GM18951 (cell line): ENCODE measurements at regions not wholly inside any gene's neighbourhood (a gene's known extent, or its start where the extent isn't known, plus 50 kb on each side); places are given as distances from the start of the nearest gene placed in this dataset.

Experiments
- POLR2A ChIP-seq: IDR thresholded peaks from 4 replicates; pipeline ENCODE4 v1.6.1; 2011; ENCODE audit warnings: mild to moderate bottlenecking; ENCODE audit not compliant: insufficient read length, insufficient read depth; ENCODE audit errors: extremely low read depth
- in situ Hi-C: fragments of 300-500 bp; cut with MboI; formaldehyde crosslinking; loops from one replicate; pipeline ENCODE4 v1.12.0; 2022; ENCODE audit warnings: low sequenced_read_pairs, mixed read lengths, inconsistent platforms; ENCODE audit not compliant: unreplicated experiment

DNA sequence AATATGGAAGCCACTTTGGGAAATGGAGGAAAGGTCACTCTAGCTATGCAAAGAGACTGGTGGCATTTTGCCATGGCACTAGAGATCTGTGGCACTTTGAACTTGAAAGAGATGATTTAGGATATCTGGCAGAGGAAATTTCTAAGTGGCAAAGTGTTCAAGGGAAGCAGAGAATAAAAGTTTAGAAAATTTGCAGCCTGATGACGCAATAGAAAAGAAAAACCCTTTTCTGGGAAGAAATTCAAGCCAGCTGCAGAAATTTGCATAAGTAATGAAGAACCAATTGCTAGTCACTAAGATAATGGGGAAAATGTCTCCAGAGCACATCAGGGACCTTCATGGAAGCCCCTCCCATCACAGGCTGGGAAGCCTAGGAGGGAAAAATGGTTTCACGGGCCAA, 191.1 kb upstream of the B3GALT2 start:
- no peak for TF ChIP-seq POLR2A
- in situ Hi-C loops, result no loop called here

DNA sequence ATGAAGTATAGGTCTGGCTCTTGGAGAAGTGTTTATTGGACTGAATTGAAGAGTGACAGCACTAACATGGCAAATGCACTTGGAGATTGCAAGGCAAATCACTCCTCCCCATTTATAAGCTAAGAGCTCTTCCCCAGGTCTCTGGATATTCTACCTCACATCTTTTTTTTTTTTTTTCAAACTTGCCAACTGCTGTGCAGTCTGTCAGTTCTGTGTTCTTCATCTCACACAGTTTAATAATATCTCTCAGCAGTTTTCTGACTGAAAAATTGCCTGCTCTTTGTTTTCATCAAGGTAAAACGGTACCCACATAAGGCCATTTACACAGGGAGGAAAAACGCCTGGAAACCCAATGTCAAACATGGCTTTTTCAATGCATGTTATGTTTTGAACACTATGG, 186.1 kb upstream of the B3GALT2 start:
- in situ Hi-C loops, result no loop called here
- no peak for TF ChIP-seq POLR2A

DNA sequence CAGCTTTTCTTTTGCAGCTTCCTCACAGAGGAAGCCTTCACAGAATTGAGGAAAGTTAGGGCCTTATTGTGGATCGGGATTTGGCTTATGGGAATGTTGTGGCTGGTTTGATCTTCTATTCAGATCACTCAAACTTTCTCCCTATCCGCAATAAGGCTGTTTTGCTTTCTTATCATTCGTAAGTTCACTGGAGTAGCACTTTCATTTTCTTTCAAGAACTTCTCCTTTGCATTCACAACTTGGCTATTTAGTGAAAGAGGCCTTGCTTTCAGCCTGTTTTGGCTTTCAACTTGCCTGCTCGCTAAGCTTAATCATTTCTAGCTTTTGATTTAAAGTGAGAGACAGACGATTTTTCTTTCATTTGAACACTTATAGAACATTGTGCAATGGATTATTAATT, 181.9 kb upstream of the B3GALT2 start:
- no peak for TF ChIP-seq POLR2A
- in situ Hi-C loops, result no loop called here

DNA sequence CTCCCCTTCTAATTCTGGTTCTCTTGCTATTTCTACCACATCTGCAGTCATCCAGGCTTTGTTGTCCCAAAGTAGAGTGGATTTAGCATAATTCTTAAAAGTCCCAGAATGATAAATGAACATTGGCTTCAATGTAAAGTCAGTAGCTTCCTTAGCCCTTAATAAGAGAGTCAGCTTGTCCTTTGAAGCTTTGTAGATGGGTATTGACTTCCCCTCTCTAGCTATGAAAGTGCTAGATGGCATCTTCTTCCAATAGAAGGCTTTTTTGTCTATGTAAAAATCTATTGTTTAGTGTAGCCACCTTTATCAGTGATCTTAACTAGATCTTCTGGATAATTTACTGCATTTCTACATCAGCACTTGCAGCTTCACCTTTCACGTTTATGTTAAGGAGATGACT, 181.4 kb upstream of the B3GALT2 start:
- in situ Hi-C loops, result no loop called here
- TF ChIP-seq POLR2A, result no peak

DNA sequence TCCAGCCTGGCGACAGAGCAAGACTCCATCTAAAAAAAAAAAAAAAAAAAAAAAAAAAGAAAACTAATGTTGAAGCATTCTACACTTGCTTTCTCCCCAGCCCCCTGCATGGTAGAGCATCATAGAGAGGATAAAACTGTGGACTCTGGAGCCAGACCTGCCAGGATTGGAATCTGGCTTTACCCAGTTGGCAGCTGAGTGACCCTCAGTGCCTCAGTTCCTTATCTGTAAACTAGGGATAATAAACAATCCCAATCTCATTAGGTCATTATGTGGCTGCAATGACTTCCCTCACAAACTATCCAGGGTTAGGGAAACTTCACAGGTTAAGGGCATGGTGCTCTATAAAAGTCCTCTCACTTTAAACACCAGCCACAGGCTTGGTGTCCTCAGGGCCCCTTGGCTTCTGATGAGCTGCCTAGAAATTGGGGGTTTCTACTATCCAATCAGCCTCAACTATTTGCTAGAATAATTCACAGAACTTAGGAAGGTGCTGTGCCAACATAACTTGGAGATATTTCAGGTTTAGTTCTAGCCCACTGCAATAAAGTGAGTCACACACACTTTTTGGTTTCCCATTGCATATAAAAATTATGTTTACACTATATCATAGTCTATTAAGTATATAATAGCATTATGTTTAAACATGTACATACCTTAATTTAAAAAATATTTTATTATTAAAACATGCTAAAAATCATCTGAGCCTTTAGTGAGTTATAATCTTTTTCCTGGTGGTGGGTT, 180.5 kb upstream of the B3GALT2 start:
- in situ Hi-C loops, result no loop called here
- TF ChIP-seq POLR2A, result no peak

DNA sequence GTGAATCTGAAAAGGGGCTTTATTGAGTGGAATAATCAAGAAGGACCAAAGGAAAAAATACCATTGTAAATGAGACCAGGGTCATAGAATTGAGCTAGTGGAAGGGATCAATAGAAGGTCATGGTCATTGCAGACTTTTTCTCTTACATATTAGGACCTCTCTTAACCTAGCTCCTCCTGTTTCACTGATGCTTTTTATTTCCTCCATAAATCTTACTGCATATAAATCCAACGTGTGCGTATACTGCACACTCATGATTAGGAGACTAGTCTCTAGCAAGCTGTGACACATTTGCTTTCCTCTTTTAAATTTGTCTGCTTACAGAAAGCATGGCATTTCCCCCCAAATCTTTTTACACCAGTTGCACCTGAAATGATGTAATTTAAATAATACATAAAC, 179.6 kb upstream of the B3GALT2 start:
- no peak for TF ChIP-seq POLR2A
- in situ Hi-C loops, result no loop called here

DNA sequence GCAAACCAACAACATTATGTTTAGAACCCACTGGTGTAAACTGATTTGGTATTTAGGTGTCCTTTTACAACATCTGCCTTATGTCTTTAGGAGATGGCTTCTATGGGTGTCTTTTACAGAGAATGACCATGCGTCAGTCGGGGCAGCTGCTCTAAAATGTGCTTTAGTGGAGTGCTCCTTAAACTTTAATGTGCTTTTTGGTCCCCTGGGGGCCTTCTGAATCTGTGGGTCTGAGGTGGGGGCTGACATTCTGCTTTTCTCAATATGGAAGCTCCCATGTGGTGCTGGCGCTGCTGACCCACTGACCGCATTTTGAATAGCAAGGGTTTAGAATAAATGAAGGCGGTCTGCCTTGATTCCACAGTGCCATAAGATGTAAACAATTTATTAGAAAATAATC, 173.2 kb upstream of the B3GALT2 start:
- TF ChIP-seq POLR2A, result no peak
- in situ Hi-C loops, result no loop called here

DNA sequence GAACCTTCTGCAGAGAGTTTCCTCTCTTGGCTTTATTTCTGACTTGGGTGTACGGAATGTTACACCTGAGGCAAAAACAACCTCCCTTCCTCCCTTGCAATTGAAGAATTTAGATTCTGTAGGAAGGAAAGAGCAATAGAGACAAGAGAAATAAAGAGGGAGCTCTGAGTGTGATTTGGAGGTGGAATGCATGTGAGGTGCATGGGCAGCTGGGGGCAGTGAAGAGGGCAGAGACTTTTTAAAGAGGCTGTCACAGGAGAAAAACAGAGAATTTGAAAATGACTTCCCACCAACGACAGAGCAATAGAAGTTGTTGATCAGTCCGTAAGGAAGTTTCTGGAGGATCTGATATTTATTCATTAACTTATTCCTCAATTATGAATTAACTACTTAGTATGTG, 172.0 kb upstream of the B3GALT2 start:
- no peak for TF ChIP-seq POLR2A
- in situ Hi-C loops, result no loop called here

DNA sequence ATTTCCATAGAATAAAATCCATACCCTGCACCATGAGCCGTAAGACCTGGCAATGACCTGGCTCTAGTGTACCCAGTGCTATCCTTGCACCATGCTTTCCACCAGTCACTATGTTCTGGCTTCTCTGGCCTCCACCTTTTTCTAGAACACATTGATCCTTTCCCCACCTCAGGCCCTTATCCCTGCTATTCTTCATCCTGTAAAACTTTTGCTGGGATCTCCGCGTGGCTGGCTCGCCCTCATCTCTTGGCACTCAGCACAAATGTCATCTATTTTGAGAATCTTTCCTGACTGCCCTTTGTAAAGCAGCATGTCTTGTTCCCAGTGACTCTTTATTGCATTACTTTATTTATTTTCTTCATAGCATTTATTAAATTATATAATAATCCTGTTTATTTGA, 169.8 kb upstream of the B3GALT2 start:
- TF ChIP-seq POLR2A, result no peak

DNA sequence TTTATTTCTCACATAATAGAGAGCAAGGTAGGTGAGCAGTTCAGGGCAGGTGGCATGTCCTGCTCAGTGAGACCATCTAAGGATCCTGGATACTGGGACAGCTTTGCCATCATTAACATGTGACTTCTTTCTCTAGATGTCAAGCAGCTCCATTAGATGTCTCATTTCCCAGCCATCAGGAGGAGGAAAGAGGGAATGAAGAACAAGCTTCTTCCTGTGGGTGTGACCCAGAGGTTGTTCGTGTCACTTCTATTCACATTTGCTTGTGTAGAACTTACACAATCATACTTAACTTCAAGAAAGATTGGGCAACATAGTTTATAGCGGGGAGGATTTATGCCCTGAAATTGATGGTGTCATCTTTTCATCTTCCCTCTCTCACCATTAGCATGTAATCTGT, 169.2 kb upstream of the B3GALT2 start:
- in situ Hi-C loops, result no loop called here

More for the DNA sequence above, 169.8 kb upstream of the B3GALT2 start:
- in situ Hi-C loops, result no loop called here

DNA sequence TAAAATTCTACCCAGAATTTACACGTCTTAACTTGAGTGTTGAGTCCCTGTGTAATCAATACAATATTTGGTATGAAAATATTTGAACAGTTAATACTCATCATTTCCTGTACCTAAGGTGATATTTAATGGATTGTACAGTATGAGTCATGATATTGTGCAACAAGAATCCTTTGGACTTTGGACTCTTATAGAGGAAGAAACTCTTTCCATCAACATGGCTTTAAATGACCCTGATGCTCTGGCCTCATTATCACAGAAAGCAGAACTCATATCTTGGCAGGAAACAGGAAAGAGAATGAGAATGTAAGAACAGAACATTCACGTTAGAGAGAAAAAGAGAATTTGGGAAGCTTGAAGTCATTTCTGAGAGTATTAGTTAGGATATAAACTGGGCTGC, 168.8 kb upstream of the B3GALT2 start:
- in situ Hi-C loops, result no loop called here
- no peak for TF ChIP-seq POLR2A

More for the DNA sequence above, 169.2 kb upstream of the B3GALT2 start:
- no peak for TF ChIP-seq POLR2A

DNA sequence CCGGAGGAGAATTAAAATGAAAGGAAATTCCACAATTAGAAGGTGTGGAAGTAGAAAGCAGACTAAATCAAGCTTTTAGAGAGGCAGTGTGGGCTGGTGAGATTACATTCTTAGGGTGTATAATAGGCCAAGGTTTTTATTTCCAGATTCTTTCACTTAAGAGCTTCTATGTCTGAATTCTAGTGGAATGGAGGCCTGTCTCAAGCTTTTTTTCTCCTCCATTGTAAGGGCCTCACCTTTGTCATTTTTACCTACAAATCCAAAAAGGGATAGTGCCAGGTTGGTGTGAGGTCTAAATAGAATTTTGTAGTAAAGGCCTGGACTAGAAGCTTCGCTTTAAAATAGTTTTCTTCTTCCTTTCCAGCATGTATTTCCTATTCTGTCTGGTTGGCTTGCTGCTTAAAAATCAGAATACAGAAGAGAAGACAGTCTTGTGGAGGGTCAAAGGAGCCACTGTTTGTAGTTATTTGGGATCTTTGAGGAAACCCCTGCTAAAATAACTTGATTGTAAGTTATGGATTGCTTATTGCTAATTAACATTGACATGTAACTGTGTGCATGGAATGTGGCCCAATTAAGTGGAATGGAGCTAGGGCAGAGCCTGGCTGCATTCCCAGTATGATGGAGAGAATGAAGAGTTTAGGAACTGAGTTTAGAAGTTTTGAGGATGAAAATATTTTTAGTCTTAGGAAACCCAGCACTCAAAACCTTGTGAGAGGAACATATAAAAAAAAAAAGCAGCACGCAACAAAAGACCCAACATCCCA, 162.5 kb upstream of the B3GALT2 start:
- in situ Hi-C loops, result no loop called here
- no peak for TF ChIP-seq POLR2A

DNA sequence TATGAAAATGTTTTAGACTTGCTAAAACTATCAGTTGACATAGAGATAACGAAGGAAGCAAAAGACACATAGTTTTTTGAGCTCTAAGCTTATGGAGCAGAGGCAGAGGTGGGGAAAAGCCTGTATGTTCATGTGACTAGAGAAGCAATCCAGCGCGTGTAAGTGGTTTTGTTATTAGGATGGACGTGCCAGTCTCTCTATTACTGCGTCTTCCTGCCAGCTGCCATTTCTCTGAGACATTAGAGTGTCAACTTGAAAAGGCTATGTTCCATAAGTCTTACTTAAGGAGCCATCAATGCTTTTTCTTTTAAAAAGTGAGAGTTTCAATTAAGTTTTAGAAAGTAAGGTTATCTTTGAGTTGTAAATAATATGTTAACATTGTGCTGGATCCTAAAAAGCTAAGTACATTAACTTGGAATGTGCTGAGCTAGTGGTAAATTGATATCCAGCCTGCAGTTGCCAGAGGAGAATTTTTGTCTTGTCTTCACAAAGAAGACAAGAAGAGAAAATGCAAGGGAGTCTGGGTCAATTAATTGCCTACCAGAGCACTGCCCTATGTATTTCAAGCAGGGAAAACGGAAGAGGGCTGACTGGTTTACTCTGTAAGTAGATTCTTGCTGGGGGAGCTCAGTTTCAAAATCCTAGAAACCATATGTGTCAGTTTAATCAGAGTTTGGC, 161.8 kb upstream of the B3GALT2 start:
- in situ Hi-C loops, result no loop called here

DNA sequence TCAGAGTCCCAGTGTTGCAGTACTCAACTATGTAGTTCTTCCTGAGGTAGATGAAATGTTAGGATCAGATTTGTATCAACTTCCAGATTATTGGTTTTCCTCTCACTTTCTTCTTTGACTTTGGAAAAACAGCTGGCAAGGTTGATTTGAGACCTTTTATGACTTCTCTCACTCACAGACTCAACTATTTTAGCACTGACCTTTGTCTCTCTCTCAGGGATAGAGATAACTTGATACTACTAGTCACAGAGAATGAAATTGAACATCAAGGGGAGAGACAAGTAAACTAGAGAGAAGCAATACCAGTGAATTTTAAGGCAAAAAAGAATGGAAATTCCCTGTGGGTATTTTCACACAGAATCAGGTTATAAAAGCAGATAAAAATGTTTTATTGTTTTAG, 159.7 kb upstream of the B3GALT2 start:
- no peak for TF ChIP-seq POLR2A
- in situ Hi-C loops, result no loop called here

More for the DNA sequence above, 161.8 kb upstream of the B3GALT2 start:
- no peak for TF ChIP-seq POLR2A

DNA sequence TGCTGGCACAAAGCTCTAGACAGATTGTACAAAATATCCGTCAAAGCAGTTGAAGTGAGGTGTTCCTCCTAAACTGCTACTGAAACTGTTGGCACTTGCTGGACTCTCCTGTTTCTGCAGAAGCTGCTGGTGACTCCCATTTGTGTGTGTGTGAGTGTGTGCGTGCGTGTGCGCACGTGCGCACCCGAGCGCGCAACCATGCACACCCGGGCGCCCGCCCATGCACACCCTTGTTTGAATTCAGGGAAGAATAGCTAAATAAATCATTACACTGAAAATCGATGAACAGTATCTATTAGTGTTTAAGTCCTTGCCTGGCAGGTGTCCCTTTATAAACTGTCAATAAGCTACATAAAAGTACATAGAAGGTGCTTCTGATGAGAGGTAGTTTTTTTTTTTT, 156.4 kb upstream of the B3GALT2 start:
- in situ Hi-C loops, result no loop called here
- no peak for TF ChIP-seq POLR2A
